DOHH2 (cell line): ENCODE measurements at regions not wholly inside any gene's neighbourhood (a gene's known extent, or its start where the extent isn't known, plus 50 kb on each side); places are given as distances from the start of the nearest gene placed in this dataset.

Experiments used
- EZH2phosphoT487 ChIP-seq: fragments of 200-600 bp; sonication (generic); IDR thresholded peaks from 2 replicates; pipeline ENCODE4 v1.6.1; 2017; ENCODE audit warnings: borderline replicate concordance, mild to moderate bottlenecking, antibody characterized with exemption, low read length, moderate library complexity, mixed read lengths
- TF ChIP-seq, protein P1 (sequence below): fragments of 200-600 bp; sonication (generic); IDR thresholded peaks from one replicate; pipeline ENCODE4 v1.5.1; 2014; ENCODE audit warnings: antibody characterized with exemption, mild to moderate bottlenecking, low read depth, low read length; ENCODE audit not compliant: poor library complexity, severe bottlenecking

DNA sequence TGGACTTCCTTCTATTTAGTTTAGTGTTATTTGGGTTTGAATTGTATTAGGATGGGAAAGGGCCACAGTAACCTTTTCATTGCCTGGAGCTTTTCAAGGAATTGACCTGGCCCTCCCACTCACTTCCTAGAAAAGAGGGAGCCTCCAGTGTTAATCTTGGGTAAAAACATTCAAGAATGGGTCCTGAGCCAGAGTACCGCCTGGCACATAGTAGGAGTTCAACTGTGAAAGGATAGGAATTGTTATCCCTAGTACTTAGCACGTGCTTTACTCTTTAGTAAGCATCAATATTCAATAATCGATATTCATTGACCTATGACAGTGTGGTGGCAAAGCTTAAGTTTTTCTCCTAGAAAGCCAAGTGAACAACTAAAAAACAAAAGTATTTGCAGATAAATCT is 179.9 kb downstream of the IRS1 start:
- TF ChIP-seq, protein P1, sequence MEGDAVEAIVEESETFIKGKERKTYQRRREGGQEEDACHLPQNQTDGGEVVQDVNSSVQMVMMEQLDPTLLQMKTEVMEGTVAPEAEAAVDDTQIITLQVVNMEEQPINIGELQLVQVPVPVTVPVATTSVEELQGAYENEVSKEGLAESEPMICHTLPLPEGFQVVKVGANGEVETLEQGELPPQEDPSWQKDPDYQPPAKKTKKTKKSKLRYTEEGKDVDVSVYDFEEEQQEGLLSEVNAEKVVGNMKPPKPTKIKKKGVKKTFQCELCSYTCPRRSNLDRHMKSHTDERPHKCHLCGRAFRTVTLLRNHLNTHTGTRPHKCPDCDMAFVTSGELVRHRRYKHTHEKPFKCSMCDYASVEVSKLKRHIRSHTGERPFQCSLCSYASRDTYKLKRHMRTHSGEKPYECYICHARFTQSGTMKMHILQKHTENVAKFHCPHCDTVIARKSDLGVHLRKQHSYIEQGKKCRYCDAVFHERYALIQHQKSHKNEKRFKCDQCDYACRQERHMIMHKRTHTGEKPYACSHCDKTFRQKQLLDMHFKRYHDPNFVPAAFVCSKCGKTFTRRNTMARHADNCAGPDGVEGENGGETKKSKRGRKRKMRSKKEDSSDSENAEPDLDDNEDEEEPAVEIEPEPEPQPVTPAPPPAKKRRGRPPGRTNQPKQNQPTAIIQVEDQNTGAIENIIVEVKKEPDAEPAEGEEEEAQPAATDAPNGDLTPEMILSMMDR, result no peak
- TF ChIP-seq EZH2phosphoT487, result no peak
